ENCODE measurements at regions not wholly inside any gene's neighbourhood (a gene's known extent, or its start where the extent isn't known, plus 50 kb on each side); places are given as distances from the start of the nearest gene placed in this dataset.

GRCh38 chr20:50412499-50412898, 97.7 kb upstream of the PTPN1 start:
- peaks cover 40% of the 10 kb centered on the region for H3K4me1 ChIP-seq
- no peaks in the 10 kb centered on the region for H3K36me3 ChIP-seq
- H3K27ac ChIP-seq, result no peak overlapping the region
- intact Hi-C loops (cut with DNase I), result loop anchor here (10.0 kb wide), 1 partner anchor 108 kb away; no protein-coding TSS in a partner anchor
- H3K27me3 ChIP-seq, result no peaks in the 10 kb centered on the region
- no peak for DNase-seq (ENCODE audit: extremely low spot score in 2 of 2)
- TF ChIP-seq POLR2AphosphoS5 (IDR thresholded peaks at IDR 0.05; ENCODE audit: insufficient read depth in 1 of 2, low read depth in 1 of 2) (no peak), POLR2A (IDR thresholded peaks at IDR 0.05) (no peak)
- TF ChIP-seq, protein P1, sequence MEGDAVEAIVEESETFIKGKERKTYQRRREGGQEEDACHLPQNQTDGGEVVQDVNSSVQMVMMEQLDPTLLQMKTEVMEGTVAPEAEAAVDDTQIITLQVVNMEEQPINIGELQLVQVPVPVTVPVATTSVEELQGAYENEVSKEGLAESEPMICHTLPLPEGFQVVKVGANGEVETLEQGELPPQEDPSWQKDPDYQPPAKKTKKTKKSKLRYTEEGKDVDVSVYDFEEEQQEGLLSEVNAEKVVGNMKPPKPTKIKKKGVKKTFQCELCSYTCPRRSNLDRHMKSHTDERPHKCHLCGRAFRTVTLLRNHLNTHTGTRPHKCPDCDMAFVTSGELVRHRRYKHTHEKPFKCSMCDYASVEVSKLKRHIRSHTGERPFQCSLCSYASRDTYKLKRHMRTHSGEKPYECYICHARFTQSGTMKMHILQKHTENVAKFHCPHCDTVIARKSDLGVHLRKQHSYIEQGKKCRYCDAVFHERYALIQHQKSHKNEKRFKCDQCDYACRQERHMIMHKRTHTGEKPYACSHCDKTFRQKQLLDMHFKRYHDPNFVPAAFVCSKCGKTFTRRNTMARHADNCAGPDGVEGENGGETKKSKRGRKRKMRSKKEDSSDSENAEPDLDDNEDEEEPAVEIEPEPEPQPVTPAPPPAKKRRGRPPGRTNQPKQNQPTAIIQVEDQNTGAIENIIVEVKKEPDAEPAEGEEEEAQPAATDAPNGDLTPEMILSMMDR (IDR thresholded peaks at IDR 0.05), result no peak
- H3K9me3 ChIP-seq, result no peaks in the 10 kb centered on the region
- no peak overlapping the region for H3K4me3 ChIP-seq

DNA sequence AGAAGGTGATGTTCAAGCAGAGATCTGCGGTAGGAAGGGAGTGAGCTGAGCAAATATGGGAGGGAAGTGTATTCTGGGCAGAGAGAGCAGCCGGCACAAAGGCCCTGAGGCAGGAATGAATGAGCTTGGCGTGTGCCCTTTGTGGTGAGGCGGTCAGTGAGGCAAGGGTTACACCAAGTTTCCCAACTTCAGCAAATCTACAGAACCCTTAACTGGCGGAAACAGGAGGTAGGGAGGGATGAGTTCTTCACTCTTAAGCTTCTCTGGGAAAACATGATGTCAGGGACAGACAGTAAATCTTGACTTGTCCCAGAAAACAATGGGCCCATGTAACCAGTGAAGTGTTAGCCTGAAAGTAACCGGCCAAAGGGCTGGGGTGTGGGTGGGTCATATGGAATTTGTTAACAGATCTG, 97.1 kb upstream of the PTPN1 start:
- H3K4me1 ChIP-seq, result peaks cover 40% of the 10 kb centered on the region
- no peak overlapping the region for H3K4me3 ChIP-seq

GRCh38 chr20:50415021-50415515, 95.1 kb upstream of the PTPN1 start:
- intact Hi-C loops (cut with DNase I), result loop anchor here (5.0 to 10.0 kb wide), 2 partner anchors 37 to 110 kb away; no protein-coding TSS in a partner anchor
- Histone ChIP-seq H3K27me3 (no peaks in the 10 kb centered on the region), H3K27ac (peak overlapping the region; percentile 98), H3K4me3 (no peak overlapping the region), H3K9me3 (no peaks in the 10 kb centered on the region), H3K4me1 (peaks cover 35% of the 10 kb centered on the region), H3K36me3 (no peaks in the 10 kb centered on the region)
- TF ChIP-seq POLR2A (IDR thresholded peaks at IDR 0.05) (no peak), POLR2AphosphoS5 (IDR thresholded peaks at IDR 0.05; ENCODE audit: insufficient read depth in 1 of 2, low read depth in 1 of 2) (no peak)
- TF ChIP-seq, protein P1 (IDR thresholded peaks at IDR 0.05), result no peak
- DNase-seq (ENCODE audit: extremely low spot score in 2 of 2), result no peak

More for the DNA sequence above, 97.1 kb upstream of the PTPN1 start:
- H3K9me3 ChIP-seq, result no peaks in the 10 kb centered on the region
- TF ChIP-seq POLR2A (IDR thresholded peaks at IDR 0.05) (no peak), POLR2AphosphoS5 (IDR thresholded peaks at IDR 0.05; ENCODE audit: insufficient read depth in 1 of 2, low read depth in 1 of 2) (no peak)
- TF ChIP-seq, protein P1 (IDR thresholded peaks at IDR 0.05), result no peak
- no peaks in the 10 kb centered on the region for H3K36me3 ChIP-seq
- DNase-seq (ENCODE audit: extremely low spot score in 2 of 2), result no peak
- no peaks in the 10 kb centered on the region for H3K27me3 ChIP-seq
- H3K27ac ChIP-seq, result peak overlapping the region; percentile 98
- intact Hi-C loops (cut with DNase I), result loop anchor here (10.0 kb wide), 1 partner anchor 108 kb away; no protein-coding TSS in a partner anchor

DNA sequence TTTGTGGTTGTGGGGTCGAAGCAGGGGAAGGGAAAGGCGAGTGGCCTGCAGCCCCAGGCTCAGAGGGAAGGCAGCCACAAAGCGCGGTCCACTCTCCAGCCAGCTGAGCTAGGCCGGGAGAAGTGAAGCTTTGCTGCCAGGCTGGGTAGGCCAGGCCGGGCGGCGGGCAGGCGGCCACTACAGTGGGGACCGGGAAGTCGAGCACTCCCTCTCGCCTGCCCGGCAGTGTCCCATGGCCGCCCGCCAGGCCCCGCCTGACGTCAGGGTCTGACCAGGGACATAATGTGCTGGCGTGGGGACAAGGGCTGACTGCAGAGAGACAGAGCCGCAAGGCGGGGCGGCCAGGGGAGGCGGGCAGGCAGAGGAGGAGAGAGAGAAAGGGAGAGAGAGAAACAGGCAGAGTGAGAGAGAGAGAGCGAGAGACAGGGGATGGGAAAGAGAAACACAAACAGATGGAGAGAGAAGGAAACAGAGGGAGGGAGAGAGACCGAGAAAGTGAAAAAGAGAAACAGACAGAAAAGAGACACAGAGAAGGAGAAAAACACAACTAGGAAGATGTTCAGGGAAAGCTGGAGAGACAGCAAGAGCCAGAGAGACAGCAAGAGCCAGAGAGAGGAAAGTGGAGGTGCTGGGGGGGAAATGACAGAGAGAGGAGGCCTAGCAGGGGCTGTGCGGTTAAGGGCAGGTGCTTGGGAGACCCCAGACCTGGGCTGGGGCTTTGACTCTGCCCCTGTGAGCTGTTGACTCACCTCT, 94.5 kb upstream of the PTPN1 start:
- no peaks in the 10 kb centered on the region for H3K27me3 ChIP-seq
- peak overlapping the region in 1 of 2 donors; percentile 27 for H3K4me3 ChIP-seq
- no peaks in the 10 kb centered on the region for H3K9me3 ChIP-seq
- DNase-seq (ENCODE audit: extremely low spot score in 2 of 2), result peak in 1 of 2 donors; percentile 99
- peak; percentile 93 to 99 for TF ChIP-seq POLR2AphosphoS5 (IDR thresholded peaks at IDR 0.05; ENCODE audit: insufficient read depth in 1 of 2, low read depth in 1 of 2)
- TF ChIP-seq, protein P1 (IDR thresholded peaks at IDR 0.05), result peak in 1 of 3 experiments; percentile 19
- peak in 1 of 2 donors; percentile 48 for TF ChIP-seq POLR2A (IDR thresholded peaks at IDR 0.05)
- peak overlapping the region; percentile 98 for H3K27ac ChIP-seq
- H3K4me1 ChIP-seq, result peaks cover 35% of the 10 kb centered on the region
- intact Hi-C loops (cut with DNase I), result loop anchor here (5.0 to 10.0 kb wide), 2 partner anchors 37 to 111 kb away; no protein-coding TSS in a partner anchor
- H3K36me3 ChIP-seq, result no peaks in the 10 kb centered on the region
